SK-N-SH treated with all-trans-retinoic acid at 6 μM for 48 hours (cell line): ENCODE measurements at regions not wholly inside any gene's neighbourhood (a gene's known extent, or its start where the extent isn't known, plus 50 kb on each side); places are given as distances from the start of the nearest gene placed in this dataset.

Experiments
- ATAC-seq: fragments of 200-7000 bp; cut with Tn5 transposase; 3 replicates; pipeline ENCODE4 v1.9.1; 2020; ENCODE audit warnings: mild to moderate bottlenecking, moderate library complexity
- BACH2 ChIP-seq: fragments of 250-450 bp; sonication (Bioruptor Pico); IDR thresholded peaks from 2 replicates; pipeline ENCODE4 v1.9.0; 2021; ENCODE audit warnings: mild to moderate bottlenecking, borderline replicate concordance
- CSDC2 ChIP-seq: fragments of 250-450 bp; sonication (Bioruptor Pico); IDR thresholded peaks from 2 replicates; pipeline ENCODE4 v1.5.0; 2020; ENCODE audit warnings: mild to moderate bottlenecking, moderate library complexity
- GLIS3 ChIP-seq: fragments of 250-450 bp; sonication (Bioruptor Pico); IDR thresholded peaks from 2 replicates; pipeline ENCODE4 v1.5.0; 2020; ENCODE audit warnings: mild to moderate bottlenecking, moderate library complexity
- ISL1 ChIP-seq: fragments of 250-450 bp; sonication (Bioruptor Pico); IDR thresholded peaks from 2 replicates; pipeline ENCODE4 v2.1.2; 2022; ENCODE audit warnings: mild to moderate bottlenecking, moderate library complexity
- OSR1 ChIP-seq: fragments of 250-450 bp; sonication (Bioruptor Pico); IDR thresholded peaks from 2 replicates; pipeline ENCODE4 v1.8.0; 2022; ENCODE audit warnings: moderate library complexity, mild to moderate bottlenecking, inconsistent platforms
- PPARA ChIP-seq: fragments of 250-450 bp; sonication (Bioruptor Pico); IDR thresholded peaks from 2 replicates; pipeline ENCODE4 v1.5.0; 2020; ENCODE audit warnings: mild to moderate bottlenecking, borderline replicate concordance
- RARB ChIP-seq: fragments of 250-450 bp; sonication (Bioruptor Pico); IDR thresholded peaks from 2 replicates; pipeline ENCODE4 v1.8.0; 2021; ENCODE audit warnings: mild to moderate bottlenecking, moderate library complexity
- SNAI2 ChIP-seq: fragments of 250-450 bp; sonication (Bioruptor Pico); IDR thresholded peaks from 2 replicates; pipeline ENCODE4 v1.5.0; 2020; ENCODE audit warnings: mild to moderate bottlenecking, moderate library complexity
- TOX ChIP-seq: fragments of 250-450 bp; sonication (Bioruptor Pico); IDR thresholded peaks from 2 replicates; pipeline ENCODE4 v1.8.0; 2021; ENCODE audit warnings: mild to moderate bottlenecking, moderate library complexity, borderline replicate concordance
- ZC3H10 ChIP-seq: fragments of 250-450 bp; sonication (Bioruptor Pico); IDR thresholded peaks from 2 replicates; pipeline ENCODE4 v1.5.1; 2021; ENCODE audit warnings: mild to moderate bottlenecking, moderate library complexity
- ZFP3 ChIP-seq: fragments of 250-450 bp; sonication (Bioruptor Pico); IDR thresholded peaks from 2 replicates; pipeline ENCODE4 v1.5.0; 2020; ENCODE audit warnings: mild to moderate bottlenecking, moderate library complexity
- ZNF565 ChIP-seq: fragments of 450-650 bp; formaldehyde crosslinking; conservative IDR thresholded peaks from 2 replicates; pipeline ENCODE4 v1.5.0; 2020; ENCODE audit warnings: low read depth, mild to moderate bottlenecking, moderate library complexity
- ZNF8 ChIP-seq: fragments of 450-650 bp; formaldehyde crosslinking; IDR thresholded peaks from 2 replicates; pipeline ENCODE4 v1.5.0; 2020; ENCODE audit warnings: mild to moderate bottlenecking, moderate library complexity
- TF ChIP-seq, protein P1 (sequence below): fragments of 250-450 bp; sonication (Bioruptor Pico); IDR thresholded peaks from 2 replicates; pipeline ENCODE4 v1.8.0; 2020; ENCODE audit warnings: mild to moderate bottlenecking, moderate library complexity, borderline replicate concordance
- TF ChIP-seq, protein P2 (sequence below): fragments of 250-450 bp; sonication (Bioruptor Pico); IDR thresholded peaks from 2 replicates; pipeline ENCODE4 v1.5.1; 2020; ENCODE audit warnings: low read depth, mild to moderate bottlenecking, moderate library complexity
- TF ChIP-seq, protein P3 (sequence below): fragments of 250-450 bp; sonication (Bioruptor Pico); IDR thresholded peaks from 2 replicates; pipeline ENCODE4 v1.5.0; 2020; ENCODE audit warnings: mild to moderate bottlenecking, moderate library complexity
- TF ChIP-seq, protein P4 (sequence below): fragments of 250-450 bp; sonication (Bioruptor Pico); IDR thresholded peaks from 2 replicates; pipeline ENCODE4 v1.5.1; 2021; ENCODE audit warnings: mild to moderate bottlenecking, moderate library complexity

DNA sequence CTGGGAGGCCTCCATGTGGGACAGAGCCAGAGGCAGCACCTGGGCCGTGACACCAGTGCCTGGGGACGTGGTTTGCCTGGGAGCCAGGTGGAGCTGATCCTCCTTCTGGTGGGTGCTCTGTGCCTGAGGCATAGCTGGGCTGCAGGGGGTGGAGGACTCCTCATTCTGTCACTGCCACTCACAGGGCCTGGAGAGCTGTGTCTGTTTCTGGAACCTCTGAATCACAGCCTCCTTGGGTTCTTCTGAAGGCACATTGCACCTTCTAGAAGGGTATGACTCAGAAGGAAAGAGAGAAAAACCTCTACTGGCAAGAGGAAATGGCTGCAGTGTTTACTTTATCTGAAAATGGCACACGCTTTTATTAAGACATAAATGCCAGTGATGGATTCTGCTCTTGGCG is 659.8 kb downstream of the VRK1 start:
- ATAC-seq: no peak
- TF ChIP-seq TOX (CRISPR knock-in tag) (no peak), ISL1 (CRISPR knock-in tag) (no peak)
- TF ChIP-seq, protein P1, sequence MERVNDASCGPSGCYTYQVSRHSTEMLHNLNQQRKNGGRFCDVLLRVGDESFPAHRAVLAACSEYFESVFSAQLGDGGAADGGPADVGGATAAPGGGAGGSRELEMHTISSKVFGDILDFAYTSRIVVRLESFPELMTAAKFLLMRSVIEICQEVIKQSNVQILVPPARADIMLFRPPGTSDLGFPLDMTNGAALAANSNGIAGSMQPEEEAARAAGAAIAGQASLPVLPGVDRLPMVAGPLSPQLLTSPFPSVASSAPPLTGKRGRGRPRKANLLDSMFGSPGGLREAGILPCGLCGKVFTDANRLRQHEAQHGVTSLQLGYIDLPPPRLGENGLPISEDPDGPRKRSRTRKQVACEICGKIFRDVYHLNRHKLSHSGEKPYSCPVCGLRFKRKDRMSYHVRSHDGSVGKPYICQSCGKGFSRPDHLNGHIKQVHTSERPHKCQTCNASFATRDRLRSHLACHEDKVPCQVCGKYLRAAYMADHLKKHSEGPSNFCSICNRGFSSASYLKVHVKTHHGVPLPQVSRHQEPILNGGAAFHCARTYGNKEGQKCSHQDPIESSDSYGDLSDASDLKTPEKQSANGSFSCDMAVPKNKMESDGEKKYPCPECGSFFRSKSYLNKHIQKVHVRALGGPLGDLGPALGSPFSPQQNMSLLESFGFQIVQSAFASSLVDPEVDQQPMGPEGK: no peak
- TF ChIP-seq, protein P2, sequence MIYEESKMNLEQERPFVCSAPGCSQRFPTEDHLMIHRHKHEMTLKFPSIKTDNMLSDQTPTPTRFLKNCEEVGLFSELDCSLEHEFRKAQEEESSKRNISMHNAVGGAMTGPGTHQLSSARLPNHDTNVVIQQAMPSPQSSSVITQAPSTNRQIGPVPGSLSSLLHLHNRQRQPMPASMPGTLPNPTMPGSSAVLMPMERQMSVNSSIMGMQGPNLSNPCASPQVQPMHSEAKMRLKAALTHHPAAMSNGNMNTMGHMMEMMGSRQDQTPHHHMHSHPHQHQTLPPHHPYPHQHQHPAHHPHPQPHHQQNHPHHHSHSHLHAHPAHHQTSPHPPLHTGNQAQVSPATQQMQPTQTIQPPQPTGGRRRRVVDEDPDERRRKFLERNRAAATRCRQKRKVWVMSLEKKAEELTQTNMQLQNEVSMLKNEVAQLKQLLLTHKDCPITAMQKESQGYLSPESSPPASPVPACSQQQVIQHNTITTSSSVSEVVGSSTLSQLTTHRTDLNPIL (CRISPR knock-in tag): no peak

DNA sequence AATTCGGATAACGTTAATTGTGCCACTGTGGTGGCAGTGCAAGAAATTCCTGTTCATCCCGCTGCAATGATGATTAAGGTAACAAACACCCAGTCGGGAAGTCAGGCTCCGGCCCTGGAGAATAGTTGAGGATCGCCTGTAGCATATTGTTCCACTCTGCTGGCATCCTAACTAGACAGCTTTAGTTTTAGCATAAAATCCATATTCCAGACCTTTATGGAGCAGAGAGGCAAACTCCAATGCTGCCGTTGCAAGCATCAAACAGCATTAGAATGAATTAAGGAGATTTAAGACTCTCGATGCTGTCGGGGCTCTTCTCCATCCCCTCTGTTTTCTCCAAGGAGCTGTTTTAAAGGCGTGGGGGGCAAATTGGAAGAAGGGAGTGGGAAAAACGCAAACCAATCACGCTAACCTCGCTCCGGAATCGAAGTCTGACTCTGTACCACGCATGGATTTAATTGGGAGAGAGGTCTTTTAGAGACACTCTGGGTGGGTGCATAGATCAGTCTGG is 660.4 kb downstream of the VRK1 start:
- TF ChIP-seq CSDC2: no peak
- TF ChIP-seq, protein P2 (CRISPR knock-in tag): no peak
- TF ChIP-seq, protein P3, sequence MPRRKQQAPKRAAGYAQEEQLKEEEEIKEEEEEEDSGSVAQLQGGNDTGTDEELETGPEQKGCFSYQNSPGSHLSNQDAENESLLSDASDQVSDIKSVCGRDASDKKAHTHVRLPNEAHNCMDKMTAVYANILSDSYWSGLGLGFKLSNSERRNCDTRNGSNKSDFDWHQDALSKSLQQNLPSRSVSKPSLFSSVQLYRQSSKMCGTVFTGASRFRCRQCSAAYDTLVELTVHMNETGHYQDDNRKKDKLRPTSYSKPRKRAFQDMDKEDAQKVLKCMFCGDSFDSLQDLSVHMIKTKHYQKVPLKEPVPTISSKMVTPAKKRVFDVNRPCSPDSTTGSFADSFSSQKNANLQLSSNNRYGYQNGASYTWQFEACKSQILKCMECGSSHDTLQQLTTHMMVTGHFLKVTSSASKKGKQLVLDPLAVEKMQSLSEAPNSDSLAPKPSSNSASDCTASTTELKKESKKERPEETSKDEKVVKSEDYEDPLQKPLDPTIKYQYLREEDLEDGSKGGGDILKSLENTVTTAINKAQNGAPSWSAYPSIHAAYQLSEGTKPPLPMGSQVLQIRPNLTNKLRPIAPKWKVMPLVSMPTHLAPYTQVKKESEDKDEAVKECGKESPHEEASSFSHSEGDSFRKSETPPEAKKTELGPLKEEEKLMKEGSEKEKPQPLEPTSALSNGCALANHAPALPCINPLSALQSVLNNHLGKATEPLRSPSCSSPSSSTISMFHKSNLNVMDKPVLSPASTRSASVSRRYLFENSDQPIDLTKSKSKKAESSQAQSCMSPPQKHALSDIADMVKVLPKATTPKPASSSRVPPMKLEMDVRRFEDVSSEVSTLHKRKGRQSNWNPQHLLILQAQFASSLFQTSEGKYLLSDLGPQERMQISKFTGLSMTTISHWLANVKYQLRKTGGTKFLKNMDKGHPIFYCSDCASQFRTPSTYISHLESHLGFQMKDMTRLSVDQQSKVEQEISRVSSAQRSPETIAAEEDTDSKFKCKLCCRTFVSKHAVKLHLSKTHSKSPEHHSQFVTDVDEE (CRISPR knock-in tag): no peak
- TF ChIP-seq, protein P4, sequence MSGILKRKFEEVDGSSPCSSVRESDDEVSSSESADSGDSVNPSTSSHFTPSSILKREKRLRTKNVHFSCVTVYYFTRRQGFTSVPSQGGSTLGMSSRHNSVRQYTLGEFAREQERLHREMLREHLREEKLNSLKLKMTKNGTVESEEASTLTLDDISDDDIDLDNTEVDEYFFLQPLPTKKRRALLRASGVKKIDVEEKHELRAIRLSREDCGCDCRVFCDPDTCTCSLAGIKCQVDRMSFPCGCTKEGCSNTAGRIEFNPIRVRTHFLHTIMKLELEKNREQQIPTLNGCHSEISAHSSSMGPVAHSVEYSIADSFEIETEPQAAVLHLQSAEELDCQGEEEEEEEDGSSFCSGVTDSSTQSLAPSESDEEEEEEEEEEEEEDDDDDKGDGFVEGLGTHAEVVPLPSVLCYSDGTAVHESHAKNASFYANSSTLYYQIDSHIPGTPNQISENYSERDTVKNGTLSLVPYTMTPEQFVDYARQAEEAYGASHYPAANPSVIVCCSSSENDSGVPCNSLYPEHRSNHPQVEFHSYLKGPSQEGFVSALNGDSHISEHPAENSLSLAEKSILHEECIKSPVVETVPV (CRISPR knock-in tag): no peak
- TF ChIP-seq SNAI2 (CRISPR knock-in tag): no peak
- TF ChIP-seq RARB (CRISPR knock-in tag): no peak
- TF ChIP-seq GLIS3: no peak
- TF ChIP-seq PPARA (CRISPR knock-in tag): no peak
- TF ChIP-seq ZFP3 (CRISPR knock-in tag): no peak
- no peak for TF ChIP-seq ISL1 (CRISPR knock-in tag)
- no peak for TF ChIP-seq BACH2 (CRISPR knock-in tag)
- ATAC-seq: no peak

DNA sequence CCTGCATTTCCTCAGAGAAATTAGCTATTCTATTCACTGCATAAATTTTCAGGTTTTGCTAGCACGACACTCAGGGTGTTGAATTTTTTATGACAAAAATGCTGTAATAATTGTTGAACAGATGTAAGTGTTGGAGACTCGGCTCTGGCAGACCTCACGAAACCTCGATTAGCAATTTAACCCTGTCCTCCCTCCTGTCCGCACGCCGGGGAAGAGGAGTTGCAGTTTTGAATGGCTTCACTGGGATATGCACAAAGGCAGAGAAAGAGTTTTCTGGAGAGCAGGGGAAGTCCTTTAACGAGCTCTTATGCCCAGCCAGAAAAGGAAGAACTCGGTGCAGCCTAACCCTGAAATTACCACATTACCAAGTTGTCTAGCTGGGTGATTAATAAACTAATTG is 661.1 kb downstream of the VRK1 start:
- ATAC-seq: no peak
- TF ChIP-seq ZNF565 (CRISPR knock-in tag) (no peak), ISL1 (CRISPR knock-in tag) (no peak), SNAI2 (CRISPR knock-in tag) (no peak), GLIS3 (no peak), BACH2 (CRISPR knock-in tag) (no peak), ZC3H10 (CRISPR knock-in tag) (no peak), OSR1 (no peak), CSDC2 (no peak), ZNF8 (no peak)
- TF ChIP-seq, protein P2 (CRISPR knock-in tag): no peak
